Gastrocnemius medialis (tissue), 4 donors: ENCODE measurements at regions not wholly inside any gene's neighbourhood (a gene's known extent, or its start where the extent isn't known, plus 50 kb on each side); places are given as distances from the start of the nearest gene placed in this dataset.

ENCODE experiments used
- POLR2A ChIP-seq, 2 donors: fragments of 450-650 bp; IDR thresholded peaks; one replicate each; pipeline ENCODE4 v1.6.1; 2017; ENCODE audit warnings: antibody characterized with exemption in 2 of 2, mild to moderate bottlenecking in 2 of 2, moderate library complexity in 2 of 2
- TF ChIP-seq, protein P1 (sequence below), 5 experiments: fragments of 450-650 bp in 3 of 5; fragments of 200-600 bp in 2 of 5; sonication (generic) in 2 of 5; IDR thresholded peaks in 4 of 5; conservative IDR thresholded peaks in 1 of 5; 1 replicate in 4 of 5; 2 replicates in 1 of 5; pipeline ENCODE4 v1.5.1; 2016 to 2019; ENCODE audit warnings: antibody characterized with exemption in 5 of 5, mild to moderate bottlenecking in 3 of 5, moderate library complexity in 3 of 5

DNA sequence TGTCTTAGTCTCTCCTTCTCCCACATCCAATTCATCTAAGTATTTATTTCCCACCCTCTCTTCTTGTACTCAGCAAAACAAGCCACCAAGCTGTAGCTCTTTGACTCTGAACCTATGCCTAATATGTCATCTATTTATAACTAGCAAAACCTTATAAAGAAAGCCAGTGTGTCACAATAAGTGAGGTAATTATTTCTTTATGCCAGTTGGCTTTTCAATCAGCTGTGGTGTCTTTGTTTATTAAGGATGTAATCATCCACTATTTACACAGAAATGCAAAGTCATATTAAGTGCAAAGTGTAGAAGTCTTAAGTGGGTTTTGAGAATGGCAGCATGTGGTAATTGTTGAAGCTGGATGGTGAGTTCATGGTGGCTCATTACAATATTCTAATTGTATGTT is 215.2 kb upstream of the HTR1E start:
- TF ChIP-seq, protein P1, sequence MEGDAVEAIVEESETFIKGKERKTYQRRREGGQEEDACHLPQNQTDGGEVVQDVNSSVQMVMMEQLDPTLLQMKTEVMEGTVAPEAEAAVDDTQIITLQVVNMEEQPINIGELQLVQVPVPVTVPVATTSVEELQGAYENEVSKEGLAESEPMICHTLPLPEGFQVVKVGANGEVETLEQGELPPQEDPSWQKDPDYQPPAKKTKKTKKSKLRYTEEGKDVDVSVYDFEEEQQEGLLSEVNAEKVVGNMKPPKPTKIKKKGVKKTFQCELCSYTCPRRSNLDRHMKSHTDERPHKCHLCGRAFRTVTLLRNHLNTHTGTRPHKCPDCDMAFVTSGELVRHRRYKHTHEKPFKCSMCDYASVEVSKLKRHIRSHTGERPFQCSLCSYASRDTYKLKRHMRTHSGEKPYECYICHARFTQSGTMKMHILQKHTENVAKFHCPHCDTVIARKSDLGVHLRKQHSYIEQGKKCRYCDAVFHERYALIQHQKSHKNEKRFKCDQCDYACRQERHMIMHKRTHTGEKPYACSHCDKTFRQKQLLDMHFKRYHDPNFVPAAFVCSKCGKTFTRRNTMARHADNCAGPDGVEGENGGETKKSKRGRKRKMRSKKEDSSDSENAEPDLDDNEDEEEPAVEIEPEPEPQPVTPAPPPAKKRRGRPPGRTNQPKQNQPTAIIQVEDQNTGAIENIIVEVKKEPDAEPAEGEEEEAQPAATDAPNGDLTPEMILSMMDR (IDR thresholded peaks at IDR 0.05 in 4 of 5, conservative IDR thresholded peaks at IDR 0.05 in 1 of 5), result no peak
- TF ChIP-seq POLR2A (IDR thresholded peaks at IDR 0.05), result no peak
